HepG2 (cell line): ENCODE measurements at regions not wholly inside any gene's neighbourhood (a gene's known extent, or its start where the extent isn't known, plus 50 kb on each side); places are given as distances from the start of the nearest gene placed in this dataset.

Experiments
- CSRNP1 ChIP-seq: sonication (generic); formaldehyde crosslinking; IDR thresholded peaks from 2 replicates; pipeline ENCODE4 v1.8.1; 2023; ENCODE audit warnings: mild to moderate bottlenecking, missing genetic modification reagents
- HINFP ChIP-seq: sonication (generic); formaldehyde crosslinking; IDR thresholded peaks from 2 replicates; pipeline ENCODE4 v1.4.0; 2020; ENCODE audit warnings: low read depth, mild to moderate bottlenecking, missing genetic modification reagents
- HOXA3 ChIP-seq: sonication (generic); formaldehyde crosslinking; IDR thresholded peaks from 2 replicates; pipeline ENCODE4 v1.5.0; 2020; ENCODE audit warnings: missing genetic modification reagents
- JUNB ChIP-seq: sonication (generic); formaldehyde crosslinking; IDR thresholded peaks from 2 replicates; pipeline ENCODE4 v1.8.0; 2022; ENCODE audit warnings: missing genetic modification reagents, mild to moderate bottlenecking, borderline replicate concordance
- MLX ChIP-seq: IDR thresholded peaks from 2 replicates; pipeline ENCODE4 v1.6.1; 2016
- NR2C2 ChIP-seq: sonication (generic); formaldehyde crosslinking; IDR thresholded peaks from 2 replicates; pipeline ENCODE4 v1.4.0; 2020; ENCODE audit warnings: missing genetic modification reagents, mild to moderate bottlenecking, moderate library complexity, borderline replicate concordance
- PCBP2 ChIP-seq: fragments of 200-400 bp; formaldehyde crosslinking; optimal IDR thresholded peaks from 2 replicates; pipeline ENCODE3; 2018; ENCODE audit warnings: low read length, low read depth; ENCODE audit not compliant: poor library complexity, severe bottlenecking
- REPIN1 ChIP-seq: sonication (generic); formaldehyde crosslinking; IDR thresholded peaks from 2 replicates; pipeline ENCODE4 v1.8.0; 2022; ENCODE audit warnings: missing genetic modification reagents, low read depth, mild to moderate bottlenecking, borderline replicate concordance
- TSC22D2 ChIP-seq: sonication (generic); formaldehyde crosslinking; IDR thresholded peaks from 2 replicates; pipeline ENCODE4 v1.5.1; 2020; ENCODE audit warnings: missing genetic modification reagents, mild to moderate bottlenecking, borderline replicate concordance
- ZBTB1 ChIP-seq: sonication (generic); formaldehyde crosslinking; IDR thresholded peaks from 2 replicates; pipeline ENCODE4 v1.4.0; 2020; ENCODE audit warnings: missing genetic modification reagents, borderline replicate concordance
- ZFP91 ChIP-seq: sonication (generic); formaldehyde crosslinking; IDR thresholded peaks from 2 replicates; pipeline ENCODE4 v1.9.0; 2022; ENCODE audit warnings: missing genetic modification reagents, mild to moderate bottlenecking, borderline replicate concordance
- ZNF367 ChIP-seq: sonication (generic); formaldehyde crosslinking; IDR thresholded peaks from 2 replicates; pipeline ENCODE4 v1.4.0; 2020; ENCODE audit warnings: missing genetic modification reagents, borderline replicate concordance
- ZNF407 ChIP-seq: sonication (generic); formaldehyde crosslinking; IDR thresholded peaks from one replicate; pipeline ENCODE4 v1.5.1; 2020; ENCODE audit warnings: mild to moderate bottlenecking, missing genetic modification reagents; ENCODE audit errors: not compliant biosample characterization

- TF ChIP-seq ZFP91 (no peak), ZNF407 (no peak), NR2C2 (CRISPR knock-in tag) (no peak), HINFP (CRISPR knock-in tag) (no peak), PCBP2 (no peak), TSC22D2 (0 out of 2 replicates have a peak, but pooled peaks have one; percentile 73), REPIN1 (CRISPR knock-in tag) (no peak), ZBTB1 (CRISPR knock-in tag) (no peak), CSRNP1 (CRISPR knock-in tag) (no peak), HOXA3 (CRISPR knock-in tag) (no peak), ZNF367 (CRISPR knock-in tag) (0 out of 2 replicates have a peak, but pooled peaks have one; percentile 10), MLX (CRISPR knock-in tag) (no peak), JUNB (no peak)
These were observed 144.2 kb upstream of the TNFAIP3 start (continued) for GRCh38 chr6:137722749-137723272.
